Stomach smooth muscle (tissue), 2 donors: ENCODE measurements at regions not wholly inside any gene's neighbourhood (a gene's known extent, or its start where the extent isn't known, plus 50 kb on each side); places are given as distances from the start of the nearest gene placed in this dataset.

ENCODE experiments used
- H3K27ac ChIP-seq: one replicate; pipeline ENCODE4 v1.7.0; 2013; ENCODE audit warnings: mild to moderate bottlenecking, low read length, inconsistent platforms
- H3K27me3 ChIP-seq, 2 donors: one replicate each; pipeline ENCODE4 v1.7.0; 2013; ENCODE audit warnings: low read length in 2 of 2; ENCODE audit not compliant: insufficient read depth in 2 of 2, control insufficient read depth in 1 of 2
- H3K36me3 ChIP-seq, 2 donors: one replicate each; pipeline ENCODE4 v1.7.0; 2013; ENCODE audit warnings: low read length in 2 of 2; ENCODE audit not compliant: control insufficient read depth in 2 of 2, insufficient read depth in 2 of 2
- H3K4me1 ChIP-seq: one replicate; pipeline ENCODE4 v1.7.0; 2013; ENCODE audit warnings: low read length; ENCODE audit not compliant: control insufficient read depth, insufficient read depth
- H3K4me3 ChIP-seq, 2 donors: one replicate each; pipeline ENCODE4 v1.7.0; 2013; ENCODE audit warnings: low read length in 2 of 2
- H3K9ac ChIP-seq, 2 donors: one replicate each; pipeline ENCODE4 v1.7.0; 2013; ENCODE audit warnings: low read length in 2 of 2, mild to moderate bottlenecking in 1 of 2
- H3K9me3 ChIP-seq, 2 donors: one replicate each; pipeline ENCODE4 v1.7.0; 2013; ENCODE audit warnings: low read length in 2 of 2; ENCODE audit not compliant: control insufficient read depth in 2 of 2
- donor health status: healthy.
- donor health status: Pancreatic carcinoma.

DNA sequence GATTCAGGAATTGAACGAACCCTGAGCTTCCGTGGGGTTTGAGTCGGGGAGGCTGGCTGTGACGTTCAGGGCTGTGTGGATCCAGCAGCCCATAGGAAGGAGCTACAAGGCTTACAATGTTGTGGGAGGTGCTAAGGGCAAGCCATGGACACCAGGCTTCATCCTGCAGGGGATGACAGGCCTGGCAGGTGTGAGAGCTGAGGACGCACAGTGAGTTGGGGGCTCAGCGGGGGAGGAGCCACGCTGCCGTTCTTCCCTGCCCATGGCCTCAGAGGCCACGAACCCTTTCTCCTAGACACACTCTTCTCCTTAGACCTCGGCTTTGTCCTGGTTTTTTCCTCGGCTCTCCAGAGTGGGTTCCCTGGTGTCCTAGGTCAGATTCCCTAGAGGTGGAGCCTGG, 78.1 kb upstream of the SLC22A11 start:
- Histone ChIP-seq H3K4me3 (no peak overlapping the region), H3K27ac (no peak overlapping the region), H3K27me3 (peaks cover 4 to 20% of the 10 kb centered on the region in 2 donors), H3K9ac (no peak overlapping the region), H3K4me1 (no peaks in the 10 kb centered on the region), H3K36me3 (no peaks in the 10 kb centered on the region), H3K9me3 (no peaks in the 10 kb centered on the region)

DNA sequence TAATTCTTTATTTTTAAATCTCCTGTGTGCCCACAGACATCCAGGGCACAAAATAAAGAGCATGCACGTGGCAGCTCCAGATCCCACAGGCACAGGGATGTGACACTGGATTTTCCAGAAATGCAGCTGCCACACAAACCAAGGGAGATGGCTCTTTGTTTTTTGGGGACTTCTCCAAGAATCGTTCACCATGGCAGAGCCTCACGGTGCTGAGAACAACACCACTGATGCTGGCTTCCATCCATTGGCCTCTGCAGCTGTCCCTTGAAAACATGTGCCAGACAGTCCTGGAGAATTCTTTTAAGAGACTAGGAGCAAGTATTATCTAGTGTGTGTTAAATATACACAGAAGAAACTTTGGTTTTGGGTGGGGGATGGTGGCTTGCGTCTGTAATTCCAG, 73.2 kb upstream of the SLC22A11 start:
- no peak overlapping the region for H3K4me3 ChIP-seq
- no peaks in the 10 kb centered on the region for H3K36me3 ChIP-seq
- H3K4me1 ChIP-seq, result no peaks in the 10 kb centered on the region
- no peak overlapping the region for H3K27ac ChIP-seq
- H3K9ac ChIP-seq, result no peak overlapping the region
- no peaks in the 10 kb centered on the region for H3K9me3 ChIP-seq
- peaks cover 7 to 14% of the 10 kb centered on the region in 2 donors for H3K27me3 ChIP-seq

DNA sequence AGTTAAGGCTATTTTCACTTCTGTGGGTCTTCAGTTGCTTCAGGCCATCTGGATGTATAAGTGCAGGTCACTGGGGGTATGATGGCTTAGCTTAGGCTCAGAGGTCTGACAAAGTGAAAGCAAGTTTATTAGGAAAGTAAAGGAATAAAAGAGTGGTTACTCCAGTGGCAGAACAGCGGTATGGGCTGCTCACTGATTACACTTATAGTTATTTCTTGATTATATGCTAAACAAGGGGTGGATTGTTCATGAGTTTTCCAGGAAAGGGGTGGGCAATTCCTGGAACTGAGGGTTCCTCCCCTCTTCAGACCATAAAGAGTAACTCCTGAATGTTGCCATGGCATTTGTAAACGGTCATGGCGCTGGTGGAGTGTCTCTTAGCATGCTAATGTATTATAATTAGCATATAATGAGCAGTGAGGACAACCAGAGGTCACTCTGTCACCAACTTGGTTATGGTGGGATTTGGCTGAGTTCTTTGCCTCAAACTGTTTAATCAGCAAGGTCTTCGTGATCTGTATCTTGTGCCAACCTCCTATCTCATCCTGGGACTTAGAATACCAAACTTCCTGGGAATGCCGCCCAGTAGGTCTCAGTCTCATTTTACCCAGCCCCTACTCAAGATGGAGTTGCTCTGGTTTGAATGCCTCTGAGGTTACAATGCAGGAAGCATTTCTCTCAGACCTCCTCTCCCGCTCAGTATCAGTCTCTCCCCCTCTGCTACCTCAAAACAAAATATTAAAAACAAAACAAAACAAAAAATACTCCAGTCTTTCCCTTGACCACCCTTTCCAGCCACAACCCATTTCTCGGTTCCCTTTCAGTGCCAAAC, 71.3 kb upstream of the SLC22A11 start:
- H3K4me3 ChIP-seq, result no peak overlapping the region
- peaks cover 9 to 10% of the 10 kb centered on the region in 2 donors for H3K27me3 ChIP-seq
- H3K27ac ChIP-seq, result no peak overlapping the region
- no peaks in the 10 kb centered on the region for H3K36me3 ChIP-seq
- no peaks in the 10 kb centered on the region for H3K4me1 ChIP-seq
- H3K9me3 ChIP-seq, result no peaks in the 10 kb centered on the region
- no peak overlapping the region for H3K9ac ChIP-seq

DNA sequence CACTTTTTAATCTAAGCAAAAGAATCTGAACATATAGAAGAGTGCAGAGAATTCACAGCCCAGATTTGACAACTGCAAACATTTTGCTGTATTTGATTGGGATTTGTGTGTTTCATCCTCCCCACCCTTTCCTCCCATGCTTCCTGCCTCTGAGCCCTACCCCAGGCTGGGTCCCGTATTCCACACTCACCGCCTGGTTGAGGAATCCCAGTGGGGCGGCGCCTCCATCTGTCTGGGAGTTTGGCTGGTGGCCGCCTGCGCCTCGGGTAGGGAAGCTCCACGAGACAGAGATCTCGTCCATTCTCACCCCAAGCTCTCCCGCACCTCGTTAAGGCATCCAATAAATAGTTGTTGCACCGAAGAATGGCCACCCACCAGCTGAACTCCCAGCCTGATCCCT, 70.7 kb upstream of the SLC22A11 start:
- H3K9ac ChIP-seq, result no peak overlapping the region
- no peaks in the 10 kb centered on the region for H3K4me1 ChIP-seq
- no peaks in the 10 kb centered on the region for H3K36me3 ChIP-seq
- H3K9me3 ChIP-seq, result no peaks in the 10 kb centered on the region
- no peak overlapping the region for H3K27ac ChIP-seq
- peaks cover 16 to 17% of the 10 kb centered on the region in 2 donors for H3K27me3 ChIP-seq
- H3K4me3 ChIP-seq, result no peak overlapping the region

DNA sequence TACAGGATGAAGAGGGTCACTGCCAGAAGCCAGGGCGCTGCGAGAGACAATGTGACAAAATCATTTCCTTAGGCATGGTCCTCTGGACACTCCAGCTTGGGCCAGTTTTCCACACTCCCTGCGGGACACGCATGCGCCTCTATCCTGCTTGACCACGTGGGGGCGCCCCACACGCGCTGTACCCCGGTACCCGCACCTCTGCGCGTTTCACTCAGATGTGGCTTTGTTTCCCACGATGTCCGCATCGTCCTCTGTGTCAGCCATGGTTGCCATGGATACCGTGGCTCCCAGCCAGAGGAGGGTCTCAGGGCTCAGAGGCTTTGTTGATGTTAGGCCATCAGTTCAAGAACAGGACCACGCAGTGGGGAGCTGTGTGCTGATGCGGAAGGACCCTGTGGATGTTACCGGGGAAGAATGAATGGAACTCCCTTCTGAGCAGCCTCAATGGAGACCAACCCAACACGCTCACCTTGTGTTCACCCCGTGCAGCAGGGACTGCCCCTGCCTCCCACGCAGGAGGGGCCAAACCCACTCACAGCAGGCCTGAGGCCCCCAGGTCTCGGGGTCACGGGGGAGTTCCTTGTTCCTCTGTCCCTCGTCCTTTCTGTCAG, 65.8 kb upstream of the SLC22A11 start:
- Histone ChIP-seq H3K4me3 (no peak overlapping the region), H3K9me3 (no peaks in the 10 kb centered on the region), H3K27ac (no peak overlapping the region), H3K36me3 (no peaks in the 10 kb centered on the region), H3K27me3 (peaks cover 20 to 23% of the 10 kb centered on the region in 2 donors), H3K9ac (no peak overlapping the region), H3K4me1 (no peaks in the 10 kb centered on the region)

DNA sequence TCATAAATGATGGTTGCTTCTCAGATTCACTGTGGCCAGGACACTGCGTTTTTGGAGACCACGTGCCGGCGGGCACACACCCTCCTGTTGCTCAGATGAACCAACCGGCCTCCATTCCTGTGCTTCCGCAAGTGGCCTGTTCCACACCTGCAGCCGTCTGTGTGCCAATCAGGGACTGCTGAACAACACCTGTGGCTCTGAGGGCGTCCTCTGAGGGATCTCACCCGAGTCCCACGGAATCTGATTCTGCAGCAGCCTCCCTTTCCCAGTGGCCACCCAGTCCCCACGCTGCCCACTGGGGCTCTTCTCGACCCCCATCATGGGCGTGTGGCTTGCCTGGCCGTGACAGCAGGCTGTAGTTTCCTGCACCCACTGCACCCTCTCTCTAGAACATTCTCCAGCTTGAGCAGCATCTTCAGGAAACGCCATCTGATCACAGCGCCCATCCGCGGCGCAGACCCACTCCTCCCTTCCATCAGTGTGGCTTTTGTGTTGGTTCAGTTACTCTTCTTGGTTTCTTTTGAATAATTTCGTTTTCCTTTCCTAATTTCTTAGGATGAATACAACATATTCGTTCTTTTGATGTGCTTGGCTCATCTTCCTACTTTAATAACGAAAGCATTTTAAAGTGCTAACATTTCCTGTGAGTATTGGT, 65.1 kb upstream of the SLC22A11 start:
- H3K9me3 ChIP-seq, result no peaks in the 10 kb centered on the region
- H3K4me3 ChIP-seq, result no peak overlapping the region
- H3K27me3 ChIP-seq, result peaks cover 18 to 23% of the 10 kb centered on the region in 2 donors
- no peak overlapping the region for H3K27ac ChIP-seq
- H3K4me1 ChIP-seq, result no peaks in the 10 kb centered on the region
- H3K9ac ChIP-seq, result no peak overlapping the region
- H3K36me3 ChIP-seq, result no peaks in the 10 kb centered on the region

DNA sequence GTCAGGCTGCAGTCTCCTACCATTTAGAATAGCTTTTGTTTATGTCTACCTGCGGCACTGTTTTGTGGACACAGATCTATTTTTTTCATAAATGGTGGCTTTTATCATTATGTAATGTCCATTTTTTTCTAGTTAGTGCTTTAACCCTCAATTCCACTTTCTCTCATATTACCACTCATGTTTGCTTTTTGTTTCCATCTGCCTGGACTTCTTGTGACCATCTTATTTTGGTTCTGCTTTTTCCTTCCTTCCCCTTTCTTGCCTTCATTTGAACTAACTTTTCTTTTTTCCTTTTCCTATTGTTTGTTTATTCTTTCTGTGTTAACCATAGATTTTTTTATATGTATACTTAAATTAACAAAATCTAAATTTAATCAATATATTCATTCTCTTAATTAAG, 63.2 kb upstream of the SLC22A11 start:
- no peak overlapping the region for H3K4me3 ChIP-seq
- no peaks in the 10 kb centered on the region for H3K4me1 ChIP-seq
- no peak overlapping the region for H3K27ac ChIP-seq
- H3K27me3 ChIP-seq, result peaks cover 14 to 16% of the 10 kb centered on the region in 2 donors
- no peak overlapping the region for H3K9ac ChIP-seq
- H3K36me3 ChIP-seq, result no peaks in the 10 kb centered on the region
- no peaks in the 10 kb centered on the region for H3K9me3 ChIP-seq

DNA sequence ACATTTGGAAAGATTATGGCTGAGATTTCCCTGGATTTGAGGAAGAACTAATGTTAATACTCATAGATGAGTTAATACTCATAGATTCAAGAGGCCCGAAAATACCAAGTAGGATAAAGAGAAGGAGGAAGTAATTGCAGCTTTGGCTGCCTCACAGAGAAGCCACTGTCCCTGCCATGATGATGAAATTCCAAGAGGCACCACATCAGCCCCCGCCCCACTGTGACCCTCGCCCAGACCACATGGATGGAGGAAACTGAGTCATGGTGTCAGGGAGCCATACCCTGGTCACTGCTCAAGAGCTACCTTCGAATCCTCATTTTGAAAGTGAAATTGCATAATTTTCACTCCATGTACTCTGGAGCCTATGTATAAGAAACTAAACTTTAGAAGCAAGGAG, 57.6 kb upstream of the SLC22A11 start:
- no peaks in the 10 kb centered on the region for H3K36me3 ChIP-seq
- peaks cover 0 to 9% of the 10 kb centered on the region in 2 donors for H3K27me3 ChIP-seq
- no peak overlapping the region for H3K9ac ChIP-seq
- no peak overlapping the region for H3K27ac ChIP-seq
- H3K9me3 ChIP-seq, result no peaks in the 10 kb centered on the region
- no peaks in the 10 kb centered on the region for H3K4me1 ChIP-seq
- H3K4me3 ChIP-seq, result no peak overlapping the region

DNA sequence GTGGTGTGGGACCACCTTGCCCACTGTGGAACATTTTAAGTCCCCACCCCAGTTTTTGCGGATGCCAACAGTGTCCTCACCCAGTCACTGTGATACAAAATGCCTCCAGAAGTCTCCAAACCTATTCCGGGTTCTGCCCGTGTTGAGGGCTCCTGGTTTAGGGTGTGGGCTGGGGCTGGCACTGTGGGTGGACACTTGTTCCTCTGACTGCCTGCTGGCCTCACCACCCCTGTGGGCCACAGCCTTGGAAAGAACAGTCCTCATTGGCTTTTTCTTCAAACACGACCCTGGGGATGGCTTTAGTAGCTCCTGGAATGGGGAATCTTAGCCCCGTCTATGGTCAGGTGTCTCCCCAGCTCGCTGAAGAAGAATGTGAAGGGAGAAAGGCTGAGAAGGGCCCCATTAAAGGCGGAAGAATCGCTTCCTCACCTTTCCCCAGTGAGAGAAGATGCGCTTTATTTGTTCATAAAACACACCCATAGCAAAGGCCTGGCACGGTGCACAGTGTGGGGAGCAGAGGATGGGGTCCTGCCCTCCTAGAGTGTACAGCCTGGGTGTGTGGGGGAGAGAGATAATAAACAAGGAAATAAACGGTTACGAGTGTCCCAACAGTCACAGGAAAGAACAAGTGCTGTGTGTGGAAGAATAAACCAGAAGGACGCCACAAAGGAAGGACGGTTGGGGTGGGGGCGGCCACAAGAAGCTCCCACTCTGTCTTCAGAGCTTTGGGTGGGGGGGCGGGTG, 56.3 kb upstream of the SLC22A11 start:
- peaks cover 3 to 14% of the 10 kb centered on the region in 2 donors for H3K27me3 ChIP-seq
- H3K4me1 ChIP-seq, result no peaks in the 10 kb centered on the region
- H3K36me3 ChIP-seq, result no peaks in the 10 kb centered on the region
- no peak overlapping the region for H3K4me3 ChIP-seq
- no peaks in the 10 kb centered on the region for H3K9me3 ChIP-seq
- H3K9ac ChIP-seq, result no peak overlapping the region
- no peak overlapping the region for H3K27ac ChIP-seq

DNA sequence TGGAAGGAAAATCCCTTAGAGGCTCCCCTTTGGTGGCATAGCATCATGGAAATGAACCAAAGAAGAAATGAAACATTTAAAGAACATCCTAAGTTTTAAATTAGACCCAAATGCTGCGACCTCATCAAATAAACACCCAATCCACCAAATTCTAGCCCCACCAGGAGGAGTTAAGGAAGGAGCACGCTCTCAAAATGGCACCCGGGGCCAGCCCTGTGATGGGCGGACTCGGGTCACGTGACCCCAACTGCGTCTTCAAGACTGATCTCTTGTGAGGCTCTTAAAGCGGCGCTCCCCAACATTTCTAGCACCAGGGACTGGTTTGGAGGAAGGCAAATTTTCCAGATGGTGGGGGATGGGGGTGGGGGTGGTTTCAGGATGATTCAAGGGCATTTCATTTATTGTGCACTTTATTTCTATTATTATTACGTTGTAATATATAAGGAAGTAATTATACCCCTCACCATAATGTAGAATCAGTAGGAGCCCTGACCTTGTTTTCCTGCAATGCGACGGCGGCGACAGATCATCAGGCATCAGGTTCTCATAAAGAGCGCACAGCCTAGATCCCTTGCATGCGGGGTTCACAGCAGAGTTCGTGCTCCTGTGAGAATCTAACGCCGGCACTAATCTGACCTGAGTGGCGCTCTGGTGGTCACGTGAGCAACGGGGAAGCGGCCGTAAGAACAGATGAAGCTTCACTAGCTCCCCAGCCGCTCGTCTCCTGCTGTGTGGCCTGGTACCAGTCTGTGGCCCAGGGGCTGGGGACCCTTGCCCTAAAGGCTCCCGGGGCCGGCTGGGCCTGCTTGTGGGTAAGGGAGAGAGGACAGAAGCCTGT, 55.3 kb upstream of the SLC22A11 start:
- Histone ChIP-seq H3K4me1 (no peaks in the 10 kb centered on the region), H3K27ac (no peak overlapping the region), H3K36me3 (no peaks in the 10 kb centered on the region), H3K9ac (no peak overlapping the region), H3K9me3 (peaks cover 0 to 9% of the 10 kb centered on the region in 2 donors), H3K27me3 (peaks cover 3 to 16% of the 10 kb centered on the region in 2 donors), H3K4me3 (no peak overlapping the region)
